ENCODE measurements at regions not wholly inside any gene's neighbourhood (a gene's known extent, or its start where the extent isn't known, plus 50 kb on each side); places are given as distances from the start of the nearest gene placed in this dataset.

DNA sequence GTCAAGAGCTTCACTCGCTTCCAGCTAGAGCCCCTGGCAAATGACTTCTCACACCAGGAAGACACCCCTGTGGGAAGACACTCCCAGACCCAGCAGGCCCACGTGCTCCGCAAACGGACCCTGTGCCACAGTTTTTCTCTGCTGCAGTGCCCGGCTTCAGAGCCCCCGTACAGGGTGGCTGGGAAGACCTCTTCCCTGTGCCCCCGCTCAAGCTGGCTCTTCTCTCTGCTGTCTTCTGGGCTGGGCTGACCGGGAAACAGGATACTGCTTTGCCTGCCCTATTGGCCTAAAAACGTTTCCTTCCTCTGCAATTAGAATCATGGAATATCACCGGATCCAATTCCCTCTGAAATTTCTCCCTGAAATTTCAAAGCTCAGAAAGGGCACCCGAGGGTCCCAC is 63.7 kb upstream of the CRHR1 start:
- no peak for DNase-seq (ENCODE audit: extremely low spot score, unreplicated experiment)
- Mint-ChIP-seq H3K4me1 (ENCODE audit: unreplicated experiment) (no peaks in the 10 kb centered on the region), H3K36me3 (ENCODE audit: unreplicated experiment) (no peaks in the 10 kb centered on the region), H3K9me3 (ENCODE audit: unreplicated experiment) (no peaks in the 10 kb centered on the region), H3K4me3 (ENCODE audit: unreplicated experiment) (no peak overlapping the region), H3K27ac (ENCODE audit: unreplicated experiment) (no peak overlapping the region), H3K27me3 (ENCODE audit: unreplicated experiment) (peaks cover 44% of the 10 kb centered on the region)
- TF ChIP-seq, protein P1, sequence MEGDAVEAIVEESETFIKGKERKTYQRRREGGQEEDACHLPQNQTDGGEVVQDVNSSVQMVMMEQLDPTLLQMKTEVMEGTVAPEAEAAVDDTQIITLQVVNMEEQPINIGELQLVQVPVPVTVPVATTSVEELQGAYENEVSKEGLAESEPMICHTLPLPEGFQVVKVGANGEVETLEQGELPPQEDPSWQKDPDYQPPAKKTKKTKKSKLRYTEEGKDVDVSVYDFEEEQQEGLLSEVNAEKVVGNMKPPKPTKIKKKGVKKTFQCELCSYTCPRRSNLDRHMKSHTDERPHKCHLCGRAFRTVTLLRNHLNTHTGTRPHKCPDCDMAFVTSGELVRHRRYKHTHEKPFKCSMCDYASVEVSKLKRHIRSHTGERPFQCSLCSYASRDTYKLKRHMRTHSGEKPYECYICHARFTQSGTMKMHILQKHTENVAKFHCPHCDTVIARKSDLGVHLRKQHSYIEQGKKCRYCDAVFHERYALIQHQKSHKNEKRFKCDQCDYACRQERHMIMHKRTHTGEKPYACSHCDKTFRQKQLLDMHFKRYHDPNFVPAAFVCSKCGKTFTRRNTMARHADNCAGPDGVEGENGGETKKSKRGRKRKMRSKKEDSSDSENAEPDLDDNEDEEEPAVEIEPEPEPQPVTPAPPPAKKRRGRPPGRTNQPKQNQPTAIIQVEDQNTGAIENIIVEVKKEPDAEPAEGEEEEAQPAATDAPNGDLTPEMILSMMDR (IDR thresholded peaks at IDR 0.05), result no peak

DNA sequence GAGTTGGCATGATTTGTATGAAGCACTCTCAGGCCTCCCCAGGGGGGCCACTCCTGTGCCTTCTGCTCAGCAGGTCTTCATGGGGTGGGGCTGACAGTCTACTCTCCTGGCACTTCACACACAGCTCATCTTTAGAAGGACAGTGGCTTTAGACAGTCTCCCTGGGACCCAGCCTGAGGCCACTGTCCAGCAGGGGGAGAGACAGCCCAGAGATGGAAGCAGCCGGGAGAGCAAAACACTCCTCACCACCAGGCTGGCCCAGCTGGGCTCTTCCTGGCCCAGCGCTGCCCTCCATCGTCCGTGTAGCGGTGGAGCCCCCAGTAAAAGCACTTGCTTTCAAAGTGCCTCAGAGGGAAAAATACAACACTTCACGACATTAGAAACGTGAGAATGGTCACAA is 62.0 kb upstream of the CRHR1 start:
- Mint-ChIP-seq H3K9me3 (ENCODE audit: unreplicated experiment) (no peaks in the 10 kb centered on the region), H3K27ac (ENCODE audit: unreplicated experiment) (no peak overlapping the region), H3K4me1 (ENCODE audit: unreplicated experiment) (no peaks in the 10 kb centered on the region), H3K36me3 (ENCODE audit: unreplicated experiment) (no peaks in the 10 kb centered on the region), H3K27me3 (ENCODE audit: unreplicated experiment) (peaks cover 55% of the 10 kb centered on the region), H3K4me3 (ENCODE audit: unreplicated experiment) (no peak overlapping the region)
- TF ChIP-seq, protein P1 (IDR thresholded peaks at IDR 0.05), result peak; percentile 31
- DNase-seq (ENCODE audit: extremely low spot score, unreplicated experiment), result no peak

DNA sequence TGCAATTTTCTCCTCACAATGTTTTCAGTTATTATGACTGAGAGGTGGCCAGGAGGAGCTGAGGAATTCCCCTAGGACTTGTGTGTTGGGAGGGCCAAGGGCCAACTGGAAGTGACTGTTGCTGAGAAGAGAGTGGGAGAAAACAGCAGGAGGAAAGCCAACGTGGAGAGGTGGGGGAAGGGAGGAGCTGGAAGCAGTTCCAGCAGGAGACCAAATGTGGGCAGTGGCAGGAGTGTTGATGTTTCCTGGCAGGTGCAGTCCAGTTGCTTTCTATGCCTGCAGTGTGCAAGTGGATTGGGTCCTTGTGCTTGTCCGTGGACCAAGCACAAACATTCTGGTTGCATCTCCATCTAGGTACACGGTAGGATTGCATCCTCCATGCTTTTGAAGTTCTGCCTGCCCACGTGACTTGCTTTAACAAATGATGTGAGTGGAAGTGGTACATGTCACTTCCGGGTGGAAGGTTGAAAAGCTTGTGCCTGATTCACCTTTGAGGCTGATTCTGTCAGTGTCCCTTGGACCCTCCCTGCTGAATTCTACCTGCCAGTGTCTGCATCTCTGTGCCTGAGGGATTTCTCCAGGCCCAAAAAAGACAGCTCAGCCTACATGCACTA is 54.7 kb upstream of the CRHR1 start:
- Mint-ChIP-seq H3K27ac (ENCODE audit: unreplicated experiment) (no peak overlapping the region), H3K36me3 (ENCODE audit: unreplicated experiment) (no peaks in the 10 kb centered on the region), H3K4me3 (ENCODE audit: unreplicated experiment) (no peak overlapping the region), H3K27me3 (ENCODE audit: unreplicated experiment) (peaks cover 33% of the 10 kb centered on the region), H3K9me3 (ENCODE audit: unreplicated experiment) (peaks cover 13% of the 10 kb centered on the region), H3K4me1 (ENCODE audit: unreplicated experiment) (no peaks in the 10 kb centered on the region)
- TF ChIP-seq, protein P1 (IDR thresholded peaks at IDR 0.05), result no peak
- DNase-seq (ENCODE audit: extremely low spot score, unreplicated experiment), result no peak

DNA sequence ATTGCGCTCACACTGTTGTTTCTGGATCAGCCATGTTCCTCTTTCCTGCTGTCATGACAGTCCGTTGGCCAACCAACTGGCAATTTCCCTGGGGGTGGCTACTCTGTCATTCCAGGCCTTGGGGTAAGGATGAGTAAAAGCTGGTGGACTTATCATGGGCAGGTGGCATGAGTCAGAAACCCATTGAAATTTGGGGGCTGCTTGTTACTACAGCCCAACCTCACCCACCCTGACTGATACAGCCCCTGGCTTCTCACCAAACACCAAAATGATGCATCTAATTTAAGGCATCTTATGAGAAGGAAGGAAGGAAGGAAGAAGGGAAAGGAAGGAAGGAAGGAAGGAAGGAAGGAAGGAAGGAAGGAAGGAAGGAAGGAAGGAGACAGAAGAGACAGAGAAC is 53.9 kb upstream of the CRHR1 start:
- Mint-ChIP-seq H3K4me3 (ENCODE audit: unreplicated experiment) (no peak overlapping the region), H3K27ac (ENCODE audit: unreplicated experiment) (no peak overlapping the region), H3K27me3 (ENCODE audit: unreplicated experiment) (peaks cover 29% of the 10 kb centered on the region), H3K9me3 (ENCODE audit: unreplicated experiment) (peaks cover 13% of the 10 kb centered on the region), H3K4me1 (ENCODE audit: unreplicated experiment) (no peaks in the 10 kb centered on the region), H3K36me3 (ENCODE audit: unreplicated experiment) (no peaks in the 10 kb centered on the region)
- DNase-seq (ENCODE audit: extremely low spot score, unreplicated experiment), result no peak
- TF ChIP-seq, protein P1 (IDR thresholded peaks at IDR 0.05), result no peak

DNA sequence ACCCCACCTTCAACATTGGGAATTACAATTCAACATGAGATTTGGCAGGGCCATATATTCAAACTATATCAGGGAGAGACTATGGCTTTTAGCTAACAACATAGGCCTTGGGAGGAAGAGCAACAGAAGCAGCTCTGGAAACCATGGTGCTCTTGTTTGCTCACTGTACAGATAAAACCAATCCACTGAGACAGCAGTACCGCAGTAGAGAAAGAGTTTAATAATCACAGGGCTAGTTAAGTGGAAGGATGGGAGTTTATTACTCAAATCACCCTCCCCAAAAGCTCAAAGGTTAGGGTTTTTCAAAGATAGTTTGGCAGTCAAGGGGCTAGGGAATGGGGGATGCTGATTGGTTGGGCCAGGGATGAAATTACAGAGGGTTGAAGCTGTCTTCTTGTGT is 52.7 kb upstream of the CRHR1 start:
- H3K27me3 Mint-ChIP-seq (ENCODE audit: unreplicated experiment), result peaks cover 27% of the 10 kb centered on the region
- DNase-seq (ENCODE audit: extremely low spot score, unreplicated experiment), result no peak
- H3K4me1 Mint-ChIP-seq (ENCODE audit: unreplicated experiment), result no peaks in the 10 kb centered on the region
- no peak overlapping the region for H3K27ac Mint-ChIP-seq (ENCODE audit: unreplicated experiment)
- TF ChIP-seq, protein P1 (IDR thresholded peaks at IDR 0.05), result no peak
- H3K36me3 Mint-ChIP-seq (ENCODE audit: unreplicated experiment), result no peaks in the 10 kb centered on the region
- peaks cover 13% of the 10 kb centered on the region for H3K9me3 Mint-ChIP-seq (ENCODE audit: unreplicated experiment)
- no peak overlapping the region for H3K4me3 Mint-ChIP-seq (ENCODE audit: unreplicated experiment)
